Smooth muscle cell of the brain vasculature (primary cell): ENCODE measurements at regions not wholly inside any gene's neighbourhood (a gene's known extent, or its start where the extent isn't known, plus 50 kb on each side); places are given as distances from the start of the nearest gene placed in this dataset.

Source experiments
- DNase-seq: peaks from one replicate; pipeline ENCODE4 v3.0.0-alpha.2; 2012; ENCODE audit warnings: low read depth, low spot score

DNA sequence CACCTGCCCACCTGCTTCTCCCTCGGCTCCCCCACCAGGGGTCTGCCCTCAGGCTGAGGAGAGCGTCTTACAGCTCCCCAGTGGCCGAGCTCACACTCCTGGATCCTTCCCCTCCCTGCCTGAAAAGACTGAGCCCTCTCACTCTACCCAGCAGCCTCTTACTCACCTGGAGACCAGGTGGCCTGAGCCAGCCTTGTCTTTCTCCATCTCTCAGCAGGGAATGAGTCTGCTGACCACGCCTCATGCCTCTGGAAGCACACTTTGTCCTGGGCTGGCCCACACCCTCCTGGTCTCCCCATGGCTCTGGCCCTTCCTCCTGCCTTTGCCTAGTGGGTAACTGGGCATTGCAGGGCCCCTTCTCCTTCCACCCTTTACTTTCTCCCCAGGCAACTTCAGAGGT is 177.2 kb downstream of the ENGASE start:
- DNase-seq: no peak

DNA sequence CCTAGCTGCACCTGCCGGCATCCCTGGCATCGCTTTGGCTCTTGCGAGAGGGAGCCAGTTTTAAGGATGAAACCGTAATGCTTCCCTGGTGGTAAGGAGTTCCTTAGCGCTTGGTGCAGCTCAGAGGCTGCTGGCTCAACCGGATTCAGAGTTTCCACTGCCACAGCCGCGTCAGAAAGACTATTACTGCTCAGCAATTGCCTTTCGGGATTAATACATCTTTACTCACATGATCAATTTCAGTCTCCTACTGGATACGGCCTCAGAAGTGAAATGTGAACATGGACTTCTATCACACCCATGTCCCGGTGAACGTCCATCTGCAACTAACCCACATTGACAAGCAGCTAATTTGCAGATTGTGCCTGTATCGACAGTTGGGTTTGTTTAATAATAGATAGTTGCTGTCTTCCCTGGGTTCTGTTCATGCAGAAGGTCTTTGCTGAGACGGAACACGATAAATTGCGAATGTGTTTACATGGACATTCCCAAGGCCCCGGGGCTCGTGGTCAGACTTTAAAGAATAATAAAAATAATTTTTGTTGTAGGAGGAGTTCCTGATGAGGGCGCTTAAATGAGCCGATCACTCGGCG is 175.4 kb downstream of the ENGASE start:
- DNase-seq: no peak

DNA sequence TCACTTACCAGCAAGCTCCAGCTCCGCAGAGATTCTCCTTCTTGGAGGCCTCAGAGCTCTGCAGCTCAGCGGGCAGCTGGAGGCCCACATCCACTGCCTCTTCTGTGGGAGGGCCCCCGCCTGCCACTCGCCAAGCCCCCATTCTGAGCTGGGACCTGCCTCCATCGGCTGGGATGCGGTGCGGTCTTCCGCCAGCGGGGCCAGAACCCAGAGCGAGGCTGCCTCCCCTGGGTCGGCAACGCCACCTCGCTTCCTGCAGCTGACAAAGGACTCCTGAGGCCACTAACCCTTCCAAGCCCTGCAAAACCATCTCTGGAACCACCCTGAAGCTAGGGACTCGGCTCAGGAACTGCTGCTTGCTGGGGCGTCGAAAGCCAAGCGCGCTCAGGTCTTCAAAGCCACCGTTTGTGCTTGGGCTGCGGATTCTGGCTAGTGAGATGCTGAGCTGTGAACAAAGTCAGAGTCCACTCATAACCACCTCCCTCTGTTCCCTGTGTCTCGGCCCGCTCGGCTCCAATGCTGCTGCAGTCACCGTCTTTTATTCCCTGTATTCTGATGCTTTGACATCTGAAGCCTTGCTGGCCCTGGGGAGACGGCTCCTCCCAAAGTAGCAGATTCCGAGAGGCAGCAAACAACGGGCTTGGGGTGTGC is 174.3 kb downstream of the ENGASE start:
- no peak for DNase-seq

DNA sequence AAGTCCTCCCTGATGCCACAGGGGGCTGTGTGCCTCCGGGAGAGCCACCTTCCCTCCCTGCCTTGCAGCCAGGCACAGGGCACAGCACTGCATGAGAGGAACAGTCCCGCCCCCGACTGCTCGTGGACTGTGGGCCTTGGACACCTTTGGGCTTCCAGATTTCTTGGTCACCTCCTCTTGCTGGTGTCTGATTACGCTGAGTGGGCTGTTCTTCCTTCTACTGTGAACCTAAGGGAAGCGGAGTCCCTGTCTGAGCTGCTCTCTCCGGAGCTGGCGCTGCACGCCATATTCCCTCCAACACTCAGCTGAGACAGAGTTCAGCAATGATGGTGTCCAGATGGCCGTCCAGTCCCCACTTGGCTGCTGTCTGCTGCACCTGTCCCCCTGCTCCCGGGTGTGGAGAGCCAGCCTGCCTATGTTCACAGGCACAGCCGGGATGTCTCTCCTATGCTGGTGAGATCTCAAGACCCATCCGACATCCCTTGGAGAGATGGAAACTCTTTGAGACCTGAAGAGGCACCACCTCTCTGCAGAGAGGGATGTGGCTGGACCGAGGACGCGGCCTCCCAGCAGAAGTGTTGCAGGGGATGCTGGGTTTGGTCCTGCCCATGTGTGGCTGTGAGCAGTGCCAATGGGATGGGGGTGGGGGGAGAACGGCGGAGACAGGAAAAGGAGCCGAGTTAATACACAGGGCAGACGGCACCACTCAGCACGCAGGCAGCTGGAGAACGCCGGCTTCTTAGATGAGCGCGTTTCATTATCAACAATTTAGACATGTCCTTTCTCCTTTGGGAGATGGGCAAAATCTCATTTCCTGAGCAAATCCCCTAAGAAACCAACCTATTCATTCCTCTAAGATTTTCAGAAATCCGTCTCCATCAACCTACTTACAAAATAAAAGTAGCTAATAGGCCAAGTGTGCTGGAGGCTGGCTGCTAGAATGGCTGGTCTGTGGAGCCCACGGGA is 171.9 kb downstream of the ENGASE start:
- no peak for DNase-seq

DNA sequence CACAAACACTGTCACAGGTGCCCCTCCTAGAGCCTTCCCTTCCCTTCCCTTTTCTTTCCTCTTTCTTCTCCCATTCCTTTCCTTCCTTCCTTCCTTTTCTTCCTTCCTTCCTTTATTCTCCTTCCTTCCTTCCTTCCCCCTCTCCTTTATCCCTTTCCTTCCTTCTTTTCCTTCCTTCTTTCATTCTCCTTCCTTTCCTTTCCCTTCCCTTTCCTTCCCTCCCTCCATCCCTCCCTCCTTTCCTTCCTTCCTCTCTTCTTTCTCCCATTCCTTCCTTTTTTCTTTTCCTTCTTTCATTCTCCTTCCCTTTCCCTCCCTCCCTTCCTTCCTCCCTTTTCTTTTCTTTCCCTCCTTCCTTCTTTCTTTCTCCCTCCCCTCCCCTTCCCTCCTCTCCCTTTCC is 170.0 kb downstream of the ENGASE start:
- no peak for DNase-seq

DNA sequence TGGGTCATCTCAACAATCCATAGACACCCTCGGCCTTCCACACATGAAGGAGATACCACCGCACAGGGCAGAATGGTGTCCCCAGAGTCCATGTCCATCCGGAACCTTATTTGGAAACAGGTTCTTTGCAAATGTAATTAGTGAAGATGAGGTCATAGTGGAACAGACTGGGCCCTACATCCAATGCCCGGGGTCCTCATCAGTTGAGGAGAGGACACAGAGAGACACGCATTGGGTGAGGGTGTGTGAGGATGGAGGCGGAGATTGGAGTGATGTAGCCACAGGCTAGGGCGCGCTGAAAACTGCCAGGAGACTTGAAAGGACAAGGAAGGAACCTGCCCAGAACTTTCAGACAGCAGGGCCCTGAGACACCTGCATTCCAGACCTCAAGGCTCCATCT is 169.4 kb downstream of the ENGASE start:
- DNase-seq: no peak

DNA sequence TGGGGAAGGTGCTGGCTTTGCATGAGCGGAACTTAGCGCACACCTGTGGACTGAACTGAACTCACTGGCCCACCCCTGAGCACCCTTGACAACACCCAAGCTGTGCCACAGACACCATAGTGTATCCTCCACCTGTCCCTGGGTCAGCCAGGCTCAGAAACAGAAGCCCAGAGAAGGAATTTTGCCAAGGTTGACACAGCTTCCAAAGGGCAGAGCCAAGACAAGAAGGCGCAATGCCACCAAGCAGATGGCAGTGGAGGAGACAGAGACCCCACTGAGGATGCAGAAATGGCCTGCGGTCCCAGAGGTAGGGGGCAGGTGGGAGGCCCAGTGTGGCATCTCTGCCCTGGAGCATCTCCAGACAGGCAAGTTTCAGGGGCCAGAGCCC is 169.0 kb downstream of the ENGASE start:
- DNase-seq: no peak

DNA sequence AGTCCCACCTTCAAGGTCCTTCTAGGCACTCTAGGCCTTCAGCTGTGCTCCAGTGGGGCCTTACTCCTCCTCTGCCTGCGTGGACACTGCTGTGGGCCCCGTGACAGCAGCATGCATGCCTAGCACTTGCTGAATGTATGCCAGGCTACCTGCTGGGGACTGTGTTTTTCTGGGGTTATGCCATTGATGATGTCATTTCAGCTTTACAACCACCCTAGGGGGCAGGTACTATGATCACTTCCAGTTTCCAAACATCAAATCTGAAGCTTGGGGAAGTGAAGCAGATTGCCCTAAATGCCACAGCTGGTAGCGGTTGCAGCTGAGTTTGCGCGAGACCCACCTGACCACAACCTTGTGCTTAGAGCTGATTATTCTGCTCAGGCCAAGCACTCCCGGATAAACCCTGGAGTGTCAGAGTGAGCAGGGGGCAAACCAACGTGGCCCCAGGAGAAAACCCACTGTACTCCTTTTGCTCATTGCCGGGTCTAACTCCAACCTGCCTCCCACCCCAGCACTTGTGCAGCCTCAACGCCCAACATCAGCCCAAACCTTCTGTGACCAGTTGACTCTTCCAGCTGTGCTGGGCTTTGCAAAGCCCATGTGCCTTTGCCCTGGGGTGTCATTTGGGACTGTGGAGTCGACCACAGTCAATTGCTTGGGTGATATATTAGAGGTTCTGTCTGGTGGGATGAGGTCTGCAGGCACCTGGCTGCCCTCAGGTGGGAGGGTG is 168.4 kb downstream of the ENGASE start:
- DNase-seq: no peak

DNA sequence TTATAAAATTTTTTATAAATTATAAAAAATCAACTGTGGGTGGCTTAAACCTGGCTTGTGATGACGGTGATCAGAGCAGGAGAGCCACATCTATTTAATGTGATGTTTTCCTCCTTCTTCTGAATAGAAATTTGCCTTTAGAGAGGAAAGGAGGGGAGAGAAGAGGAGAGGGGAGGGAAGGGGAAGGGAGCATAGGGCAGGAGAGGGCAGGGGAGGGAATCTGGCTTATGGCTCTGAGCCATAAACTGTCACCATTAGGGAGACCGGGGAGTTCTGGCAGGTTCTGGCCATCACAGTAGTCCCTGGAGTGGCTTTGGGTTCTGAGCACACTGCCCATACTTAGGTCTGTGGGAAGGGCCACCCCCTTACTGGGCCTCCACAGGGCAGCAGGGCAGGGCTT is 167.8 kb downstream of the ENGASE start:
- DNase-seq: no peak

DNA sequence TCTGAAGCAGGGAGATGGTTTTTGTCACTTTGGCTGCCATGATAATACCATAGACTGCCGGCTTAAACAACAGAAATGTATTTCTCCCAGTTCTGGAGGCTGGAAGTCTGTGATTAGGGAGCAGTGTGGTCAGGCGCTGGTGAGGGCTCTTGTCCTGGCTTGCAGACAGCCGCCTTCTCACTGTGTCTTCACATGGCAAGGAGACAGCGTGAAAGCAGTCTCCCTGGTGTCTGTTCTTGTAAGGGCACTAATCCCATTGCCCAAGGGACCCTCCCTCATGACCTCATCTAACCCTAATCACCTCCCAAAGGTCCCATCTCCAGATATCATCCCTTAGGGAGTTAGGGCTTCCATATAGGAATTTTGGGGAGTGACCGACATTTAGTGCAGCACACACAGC is 167.0 kb downstream of the ENGASE start:
- DNase-seq: no peak

DNA sequence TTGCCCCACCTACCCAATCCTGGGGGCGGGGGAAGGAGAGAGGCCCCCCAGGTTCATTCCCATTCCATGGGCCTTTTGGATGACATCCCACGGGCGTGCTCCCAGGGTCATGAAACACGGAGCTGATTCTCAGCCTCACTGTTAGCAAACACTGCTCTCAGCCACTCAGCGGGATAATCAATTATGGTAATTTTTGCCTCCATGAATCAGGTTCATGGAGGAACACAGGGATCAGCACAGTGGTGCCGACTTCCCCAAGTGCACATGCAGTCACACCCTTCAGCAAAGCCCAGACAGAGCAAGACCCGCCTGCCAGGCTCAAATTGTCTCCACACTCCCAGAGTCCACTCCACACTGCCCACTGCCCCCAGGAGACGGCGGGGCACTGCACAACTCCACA is 164.6 kb downstream of the ENGASE start:
- no peak for DNase-seq

DNA sequence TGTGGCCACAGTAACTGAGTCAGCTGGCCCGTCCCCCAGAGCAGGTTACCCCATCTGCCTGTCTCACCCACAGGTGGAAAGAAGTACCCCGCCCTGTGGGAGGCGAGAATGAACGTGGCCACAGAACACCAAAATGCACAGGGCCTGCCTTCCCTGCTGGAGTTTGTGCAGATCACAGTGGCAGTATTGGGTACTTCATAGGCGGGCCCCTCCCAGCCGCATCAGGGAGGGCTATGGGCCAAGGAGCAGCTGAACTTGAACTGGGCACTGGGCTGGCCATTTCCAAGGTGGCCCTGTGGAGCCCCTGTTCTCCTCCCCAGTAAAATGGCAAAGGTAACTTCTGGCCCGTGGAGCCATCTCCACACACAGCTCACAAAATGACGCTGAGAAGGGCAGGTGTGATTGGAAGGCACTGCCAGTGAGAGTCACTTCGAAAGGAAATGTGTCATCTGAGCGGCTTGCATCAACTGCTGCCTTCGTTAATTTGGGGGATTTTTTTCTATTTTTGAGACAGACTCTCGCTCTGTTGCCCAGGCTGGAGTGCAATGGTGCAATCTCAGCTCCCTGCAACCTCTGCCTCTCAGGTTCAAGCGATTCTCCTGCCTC is 162.9 kb downstream of the ENGASE start:
- DNase-seq: no peak

DNA sequence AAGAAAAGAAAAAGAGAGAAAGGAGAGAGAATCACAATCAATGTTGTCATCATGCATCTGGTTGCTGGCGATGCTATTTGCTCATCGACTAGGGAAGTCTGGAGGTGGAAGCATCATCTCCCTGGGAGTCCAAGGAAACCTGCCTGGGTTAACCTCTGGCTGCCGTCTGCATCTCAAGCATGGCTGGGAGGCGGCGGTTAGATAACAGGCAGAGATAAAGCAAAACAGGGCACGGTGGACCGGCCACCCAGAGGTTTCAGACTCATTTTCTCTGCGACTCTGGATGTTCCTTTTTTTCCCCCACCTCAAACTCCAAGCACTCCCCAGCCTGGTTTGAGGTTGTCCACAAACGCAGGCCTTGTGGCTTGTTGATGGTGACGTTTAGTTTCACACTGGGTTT is 161.2 kb downstream of the ENGASE start:
- DNase-seq: no peak

DNA sequence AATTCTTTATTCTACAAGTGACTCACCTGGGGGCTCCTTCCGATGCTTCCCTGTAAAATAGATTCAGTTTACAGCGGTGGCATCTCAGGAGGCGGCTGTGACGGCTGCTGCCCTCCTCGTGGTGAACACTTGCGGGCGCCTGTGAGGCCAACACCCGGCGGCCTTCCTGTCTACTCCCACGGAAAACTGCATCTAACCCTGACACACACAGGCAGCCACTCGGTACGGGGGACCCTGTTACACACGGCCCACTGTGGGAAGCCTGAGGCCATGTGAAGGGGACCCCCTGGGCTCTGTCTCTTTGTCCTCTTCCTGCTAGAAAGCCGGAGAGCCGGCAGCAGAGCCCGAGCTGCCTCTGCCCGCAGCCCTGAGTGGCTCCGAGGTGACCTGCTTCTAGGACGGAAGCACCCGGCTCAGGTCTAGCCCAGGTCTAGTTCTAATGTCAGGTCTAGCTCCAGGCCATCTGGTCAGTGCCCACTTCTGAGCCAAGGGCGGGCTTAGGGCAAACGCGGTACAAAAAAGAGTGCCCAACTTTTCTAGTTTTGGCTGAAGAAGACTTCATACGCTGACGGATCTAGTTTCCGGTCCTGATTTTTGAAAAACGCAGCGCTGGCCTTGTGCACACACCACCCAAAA is 159.4 kb downstream of the ENGASE start:
- no peak for DNase-seq

DNA sequence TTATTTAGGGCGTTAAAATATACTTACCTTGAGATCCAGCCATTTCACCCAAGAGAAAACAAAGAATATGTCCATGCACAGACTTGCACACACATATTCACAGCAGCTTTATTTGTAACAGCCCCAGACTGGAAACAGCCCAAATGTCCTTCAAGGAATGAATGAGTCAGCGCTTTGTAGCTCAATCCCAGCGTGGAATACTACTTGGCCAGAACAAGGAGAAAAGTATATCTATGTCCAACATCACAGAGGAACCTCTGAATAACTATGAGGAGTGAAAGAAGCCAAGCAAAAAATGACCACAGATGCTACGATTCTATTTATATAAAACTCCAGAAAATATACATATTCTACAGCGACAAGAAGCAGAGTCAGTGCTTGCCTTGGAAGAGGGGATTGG is 158.3 kb downstream of the ENGASE start:
- DNase-seq: no peak

DNA sequence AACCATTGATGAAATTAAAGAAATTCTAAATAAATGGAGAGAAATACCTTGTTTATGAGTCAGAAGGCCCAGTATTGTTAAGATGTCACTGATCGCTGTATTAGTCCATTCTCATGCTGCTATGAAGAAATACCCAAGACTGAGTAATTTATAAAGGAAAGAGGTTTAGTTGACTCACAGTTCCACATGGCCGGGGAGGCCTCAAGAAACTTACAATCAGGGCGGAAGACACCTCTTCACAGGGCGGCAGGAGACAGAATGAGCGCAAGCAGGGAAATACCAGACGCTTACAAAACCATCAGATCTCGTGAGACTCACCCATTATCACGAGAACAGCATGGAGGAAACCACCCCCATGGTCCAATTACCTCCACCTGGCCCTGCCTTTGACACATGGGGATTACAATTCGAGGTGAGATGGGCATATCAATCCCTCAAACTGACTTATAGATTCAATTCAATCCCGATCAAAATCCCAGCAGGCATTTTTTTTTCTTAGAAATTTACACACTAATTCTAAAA is 157.2 kb downstream of the ENGASE start:
- DNase-seq: no peak

DNA sequence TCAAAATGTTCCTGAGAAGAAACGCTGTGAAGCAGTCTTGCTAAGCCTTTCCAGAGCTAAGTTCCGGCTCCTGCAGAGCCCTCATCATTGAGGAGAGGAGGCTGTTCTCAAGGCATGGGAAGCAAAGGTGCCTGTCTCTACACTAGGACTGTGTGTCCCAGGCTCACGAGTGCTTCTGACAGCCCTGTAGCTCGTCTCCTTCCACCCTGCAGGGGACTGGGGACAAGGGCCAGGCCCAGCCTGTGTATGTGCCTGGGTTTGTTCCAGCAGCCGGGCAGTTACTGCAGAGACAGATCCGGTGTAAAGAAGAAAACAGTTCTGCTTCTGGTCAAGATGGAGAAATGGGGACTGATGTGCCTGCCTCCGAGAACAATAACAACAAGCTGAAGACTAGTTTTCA is 156.0 kb downstream of the ENGASE start:
- no peak for DNase-seq

DNA sequence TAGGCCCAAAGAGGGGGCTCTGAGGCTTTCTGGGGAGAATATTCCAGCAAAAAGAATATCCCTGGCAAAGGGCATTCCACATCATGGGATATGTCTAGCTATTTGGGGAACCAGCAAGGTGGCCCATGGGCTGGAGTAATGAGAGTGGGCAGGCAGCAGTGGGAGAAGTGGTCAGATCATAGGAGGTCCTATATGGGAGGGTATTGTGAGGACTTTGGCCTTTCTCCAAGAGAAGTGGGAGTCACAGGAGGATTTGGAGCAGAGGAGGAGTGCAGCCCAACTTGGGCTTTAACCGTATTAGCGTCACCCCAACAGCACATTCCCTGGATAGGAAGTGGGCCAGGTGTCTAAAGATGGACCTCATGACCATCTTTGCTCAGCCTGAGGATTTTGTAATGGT is 151.4 kb downstream of the ENGASE start:
- no peak for DNase-seq

DNA sequence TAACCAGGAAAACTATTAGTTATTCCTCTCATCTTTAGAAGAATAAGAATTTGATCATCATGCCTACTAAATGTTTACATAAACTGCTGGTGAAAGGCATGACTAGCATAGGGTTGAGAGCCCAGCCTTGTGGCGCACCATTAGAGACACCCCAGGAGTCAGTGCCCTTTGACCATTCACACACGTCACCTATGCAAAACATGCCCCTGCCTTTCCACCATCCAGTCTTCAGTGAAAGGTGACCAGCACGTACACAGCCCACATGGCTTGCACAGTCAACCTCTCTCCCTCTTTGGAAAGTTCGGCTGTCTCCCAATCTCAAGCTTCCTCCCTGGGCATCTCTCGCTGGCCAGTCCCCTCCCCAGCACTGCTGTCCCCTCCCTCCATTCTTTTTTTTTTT is 150.3 kb downstream of the ENGASE start:
- DNase-seq: no peak

DNA sequence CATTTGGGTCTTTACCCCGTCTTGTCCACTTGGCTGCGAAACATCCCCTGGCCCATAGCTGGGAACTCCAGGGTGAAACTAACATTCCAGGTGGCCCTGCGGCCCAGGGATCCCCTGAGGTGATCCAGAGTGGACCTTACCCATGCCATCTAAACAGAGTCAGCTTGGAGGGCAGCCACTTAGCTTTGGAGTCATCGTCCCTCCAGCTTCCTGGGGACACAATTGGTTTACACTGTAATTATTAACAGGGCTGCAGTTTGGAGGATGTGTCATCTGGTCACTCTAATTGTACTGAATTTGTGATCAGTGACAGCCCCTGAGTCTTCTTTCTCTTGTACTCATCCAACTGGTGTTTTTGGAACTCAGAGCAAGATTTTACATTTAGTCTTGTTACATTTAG is 149.9 kb downstream of the ENGASE start:
- no peak for DNase-seq

DNA sequence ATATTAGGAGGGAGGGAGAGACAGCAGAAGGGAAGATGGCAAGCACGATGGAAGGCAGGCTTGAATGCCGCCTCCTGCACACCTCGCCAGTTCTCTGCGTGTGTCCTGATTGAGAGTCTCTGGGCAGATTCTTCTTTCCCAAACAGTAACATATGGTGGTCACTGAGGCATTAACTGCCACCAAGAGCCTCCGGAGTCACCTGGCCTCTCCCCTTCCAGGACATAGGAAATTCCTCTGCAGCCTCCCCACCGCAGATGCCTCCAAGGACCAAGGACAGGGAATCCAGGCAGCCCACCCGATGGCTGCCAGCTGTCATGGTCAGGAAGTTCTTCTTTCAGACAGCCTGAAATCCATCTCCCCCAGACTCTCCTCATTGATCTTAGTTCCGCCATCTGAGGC is 149.3 kb downstream of the ENGASE start:
- no peak for DNase-seq
